Fibroblast of villous mesenchyme (primary cell): ENCODE measurements at regions not wholly inside any gene's neighbourhood (a gene's known extent, or its start where the extent isn't known, plus 50 kb on each side); places are given as distances from the start of the nearest gene placed in this dataset.
"Not testable (repeated sequence)": the region's sequence is repeated elsewhere in the genome, so short reads cannot be mapped to it uniquely, and the experiment has no call there.

Experiments
- DNase-seq: peaks from one replicate; pipeline ENCODE4 v3.0.0-alpha.2; 2010; ENCODE audit warnings: low read depth
- H3K4me3 ChIP-seq: 2 replicates; pipeline ENCODE4 v1.5.1; 2011; ENCODE audit warnings: low read depth, mild to moderate bottlenecking, low read length
- TF ChIP-seq, protein P1 (sequence below): IDR thresholded peaks from 2 replicates; pipeline ENCODE4 v1.5.1; 2012; ENCODE audit warnings: low read depth, mild to moderate bottlenecking, low read length; ENCODE audit not compliant: insufficient read depth

GRCh38 chr18:43777636-43778304, 500.5 kb upstream of the SYT4 start:
- peak; percentile 18 for DNase-seq
- TF ChIP-seq, protein P1, sequence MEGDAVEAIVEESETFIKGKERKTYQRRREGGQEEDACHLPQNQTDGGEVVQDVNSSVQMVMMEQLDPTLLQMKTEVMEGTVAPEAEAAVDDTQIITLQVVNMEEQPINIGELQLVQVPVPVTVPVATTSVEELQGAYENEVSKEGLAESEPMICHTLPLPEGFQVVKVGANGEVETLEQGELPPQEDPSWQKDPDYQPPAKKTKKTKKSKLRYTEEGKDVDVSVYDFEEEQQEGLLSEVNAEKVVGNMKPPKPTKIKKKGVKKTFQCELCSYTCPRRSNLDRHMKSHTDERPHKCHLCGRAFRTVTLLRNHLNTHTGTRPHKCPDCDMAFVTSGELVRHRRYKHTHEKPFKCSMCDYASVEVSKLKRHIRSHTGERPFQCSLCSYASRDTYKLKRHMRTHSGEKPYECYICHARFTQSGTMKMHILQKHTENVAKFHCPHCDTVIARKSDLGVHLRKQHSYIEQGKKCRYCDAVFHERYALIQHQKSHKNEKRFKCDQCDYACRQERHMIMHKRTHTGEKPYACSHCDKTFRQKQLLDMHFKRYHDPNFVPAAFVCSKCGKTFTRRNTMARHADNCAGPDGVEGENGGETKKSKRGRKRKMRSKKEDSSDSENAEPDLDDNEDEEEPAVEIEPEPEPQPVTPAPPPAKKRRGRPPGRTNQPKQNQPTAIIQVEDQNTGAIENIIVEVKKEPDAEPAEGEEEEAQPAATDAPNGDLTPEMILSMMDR: no peak
- H3K4me3 ChIP-seq: no peak overlapping the region

GRCh38 chr18:43780782-43781340, 503.6 kb upstream of the SYT4 start:
- DNase-seq: peak; percentile 62
- TF ChIP-seq, protein P1: no peak

DNA sequence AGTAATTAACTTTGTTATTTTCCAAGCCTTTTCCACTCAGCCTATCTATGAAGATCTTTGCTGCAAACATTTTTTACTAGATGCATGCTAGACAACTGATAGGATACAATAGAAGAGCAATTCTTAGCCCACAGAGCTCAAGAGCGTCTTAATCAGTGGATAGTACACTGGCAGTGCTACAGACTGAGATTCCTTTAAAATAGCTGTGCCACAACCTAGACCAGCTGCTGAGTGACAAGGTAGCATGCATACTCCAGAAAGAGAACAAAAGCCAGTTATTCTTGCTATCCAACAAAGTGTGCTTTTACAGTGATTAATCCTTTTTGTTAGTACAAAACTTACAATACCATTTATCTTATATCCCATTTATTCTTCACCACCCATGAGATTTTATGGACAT, 507.9 kb upstream of the SYT4 start:
- TF ChIP-seq, protein P1: no peak
- H3K4me3 ChIP-seq: no peak overlapping the region
- DNase-seq: no peak

More at GRCh38 chr18:43780782-43781340, 503.6 kb upstream of the SYT4 start:
- H3K4me3 ChIP-seq: no peak overlapping the region

DNA sequence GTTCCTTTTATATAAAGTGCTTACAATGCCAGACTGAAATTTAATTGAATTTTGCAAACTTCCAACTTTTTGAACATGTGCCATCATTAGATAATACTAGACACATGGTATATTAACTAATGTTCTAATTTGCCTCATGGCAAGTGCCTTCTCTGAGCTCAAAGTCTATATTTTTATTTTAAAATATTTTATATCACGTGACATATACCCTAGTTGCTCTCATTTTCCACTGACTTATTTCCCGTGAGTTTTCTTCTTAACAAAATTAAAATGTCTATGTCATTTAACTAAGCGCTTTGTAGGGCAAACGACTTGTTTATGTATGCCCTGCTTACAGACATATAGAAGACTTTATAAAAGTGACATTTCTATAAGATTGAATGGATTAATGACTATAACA, 509.6 kb upstream of the SYT4 start:
- no peak for DNase-seq
- TF ChIP-seq, protein P1: no peak
- H3K4me3 ChIP-seq: no peak overlapping the region

- H3K4me3 ChIP-seq, DNase-seq: not testable (repeated sequence)
Measured at GRCh38 chr18:43787721-43788120, 510.4 kb upstream of the SYT4 start.

- peak; percentile 29 for DNase-seq
- H3K4me3 ChIP-seq: no peak overlapping the region
- TF ChIP-seq, protein P1: peak; percentile 37
Measured at GRCh38 chr18:43789234-43790000, 512.1 kb upstream of the SYT4 start.

DNA sequence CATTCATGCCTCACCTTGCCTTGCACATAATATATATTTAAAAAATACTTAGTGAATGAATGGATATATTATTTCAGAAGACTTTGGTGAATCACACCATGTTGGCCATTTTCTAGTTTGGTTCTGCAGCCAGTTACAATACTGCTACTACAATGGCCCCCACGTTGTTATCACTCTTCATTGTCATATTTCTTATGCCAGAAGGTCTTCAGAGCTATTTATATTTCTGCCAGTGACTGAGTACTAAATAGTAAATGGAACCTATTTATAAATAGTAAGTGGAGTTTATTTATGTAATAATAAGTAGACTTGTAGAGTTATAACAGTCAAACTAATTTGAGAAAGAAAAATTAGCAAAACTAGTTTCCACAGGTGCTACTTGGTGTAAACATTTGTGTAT, 516.6 kb upstream of the SYT4 start:
- no peak overlapping the region for H3K4me3 ChIP-seq
- no peak for DNase-seq
- TF ChIP-seq, protein P1: no peak
